PFSK-1 (cell line): ENCODE measurements at regions not wholly inside any gene's neighbourhood (a gene's known extent, or its start where the extent isn't known, plus 50 kb on each side); places are given as distances from the start of the nearest gene placed in this dataset.

Experiments
- FOXP2 ChIP-seq: optimal IDR thresholded peaks from 2 replicates; pipeline ENCODE3; 2011; ENCODE audit warnings: borderline replicate concordance, control low read depth, inconsistent platforms; ENCODE audit not compliant: insufficient read depth; ENCODE audit errors: extremely low read length, extremely low read depth
- POLR2AphosphoS5 ChIP-seq: IDR thresholded peaks from 2 replicates; pipeline ENCODE4 v1.6.1; 2012; ENCODE audit warnings: low read depth, mild to moderate bottlenecking, control low read depth, low read length, moderate library complexity
- REST ChIP-seq, 2 experiments: IDR thresholded peaks; 2 replicates each; pipeline versions ENCODE4 v1.6.1 to v1.8.0; 2011 to 2012; ENCODE audit warnings: low read depth in 2 of 2, low read length in 2 of 2, control low read depth in 1 of 2, inconsistent platforms in 1 of 2, mild to moderate bottlenecking in 1 of 2, moderate library complexity in 1 of 2; ENCODE audit not compliant: insufficient read depth in 1 of 2
- SIN3A ChIP-seq: IDR thresholded peaks from 2 replicates; pipeline ENCODE4 v1.6.1; 2012; ENCODE audit warnings: mild to moderate bottlenecking, low read length, moderate library complexity, borderline replicate concordance; ENCODE audit not compliant: insufficient read depth
- TAF1 ChIP-seq: IDR thresholded peaks from 2 replicates; pipeline ENCODE4 v1.6.1; 2012; ENCODE audit warnings: low read length, control low read depth, borderline replicate concordance; ENCODE audit not compliant: insufficient read depth

- no peak for TF ChIP-seq REST (IDR thresholded peaks at IDR 0.05; ENCODE audit: insufficient read depth in 1 of 2, low read depth in 2 of 2, low read length in 2 of 2)
Measured at GRCh38 chr2:128726911-128727310, 408.2 kb upstream of the HS6ST1 start.

- TF ChIP-seq REST (IDR thresholded peaks at IDR 0.05; ENCODE audit: insufficient read depth in 1 of 2, low read depth in 2 of 2, low read length in 2 of 2) (no peak), POLR2AphosphoS5 (no peak), TAF1 (no peak), FOXP2 (no peak), SIN3A (no peak)
Measured at GRCh38 chr2:128727404-128727803, 408.7 kb upstream of the HS6ST1 start.

- TF ChIP-seq SIN3A (no peak), POLR2AphosphoS5 (no peak), FOXP2 (no peak), TAF1 (no peak), REST (IDR thresholded peaks at IDR 0.05; ENCODE audit: insufficient read depth in 1 of 2, low read depth in 2 of 2, low read length in 2 of 2) (no peak)
Measured at GRCh38 chr2:128727914-128728313, 409.2 kb upstream of the HS6ST1 start.

- TF ChIP-seq TAF1 (no peak), REST (IDR thresholded peaks at IDR 0.05; ENCODE audit: insufficient read depth in 1 of 2, low read depth in 2 of 2, low read length in 2 of 2) (no peak), POLR2AphosphoS5 (no peak), FOXP2 (no peak), SIN3A (no peak)
Measured at GRCh38 chr2:128729051-128729450, 410.4 kb upstream of the HS6ST1 start.

GRCh38 chr2:128731994-128732650 is 413.5 kb upstream of the HS6ST1 start:
- TF ChIP-seq REST (IDR thresholded peaks at IDR 0.05; ENCODE audit: insufficient read depth in 1 of 2, low read depth in 2 of 2, low read length in 2 of 2) (no peak), SIN3A (no peak), TAF1 (no peak), FOXP2 (no peak), POLR2AphosphoS5 (no peak)
